Endothelial cell of umbilical vein (primary cell): ENCODE measurements at regions not wholly inside any gene's neighbourhood (a gene's known extent, or its start where the extent isn't known, plus 50 kb on each side); places are given as distances from the start of the nearest gene placed in this dataset.

Experiments used
- BruUV-seq: library from RNA; stranded (reverse); fragments of 400-500 nt; replicated peaks from 2 replicates; lab custom pipeline; 2021; lab: Mats Ljungman, UMichigan
- CTCF ChIA-PET: fragments of 300-600, 350-600 bp; sonication (Branson Sonifier 250); formaldehyde crosslinking; loops from one replicate; lab custom pipeline; 2021; ENCODE audit warnings: antibody characterized with exemption, inconsistent platforms; lab: Charles Lee
- POLR2A ChIA-PET: fragments of 300-600, 350-600 bp; sonication (Branson Sonifier 250); formaldehyde crosslinking; loops from one replicate; lab custom pipeline; 2021; ENCODE audit warnings: antibody characterized with exemption, inconsistent platforms; lab: Charles Lee
- DNase-seq: peaks from one replicate; pipeline ENCODE4 v3.0.0-alpha.2; 2011; ENCODE audit warnings: low read depth, low spot score
- FAIRE-seq: peaks from 2 replicates; lab custom pipeline; 2011; peaks lifted over from hg19 to GRCh38; lab: Jason Lieb, UNC
- H2AFZ ChIP-seq: 2 replicates; pipeline ENCODE4 v1.6.0; 2012; ENCODE audit warnings: low read depth, low read length, control low read depth, inconsistent platforms
- H3K27ac ChIP-seq: 2 replicates; pipeline ENCODE4 v1.5.1; 2011; ENCODE audit warnings: low read depth, mild to moderate bottlenecking, control low read depth, low read length, moderate library complexity; ENCODE audit not compliant: insufficient read depth
- H3K27me3 ChIP-seq, 2 experiments: 2 replicates each; pipeline versions ENCODE4 v1.6.0 to v1.6.1; 2011; ENCODE audit warnings: low read length in 2 of 2, mixed read lengths in 1 of 2; ENCODE audit not compliant: control insufficient read depth in 2 of 2, insufficient read depth in 2 of 2
- H3K36me3 ChIP-seq, 2 experiments: 2 replicates in 1 of 2; 3 replicates in 1 of 2; pipeline ENCODE4 v1.5.1; 2011; ENCODE audit warnings: low read length in 2 of 2, mild to moderate bottlenecking in 1 of 2, moderate library complexity in 1 of 2; ENCODE audit not compliant: control insufficient read depth in 2 of 2, insufficient read depth in 2 of 2; ENCODE audit errors: extremely low read depth in 1 of 2
- H3K4me1 ChIP-seq: 3 replicates; pipeline ENCODE4 v1.5.1; 2011; ENCODE audit warnings: mild to moderate bottlenecking, low read length; ENCODE audit not compliant: control insufficient read depth, insufficient read depth; ENCODE audit errors: extremely low read depth
- H3K4me2 ChIP-seq: 2 replicates; pipeline ENCODE4 v1.6.1; 2011; ENCODE audit warnings: low read length, control low read depth, mixed read lengths; ENCODE audit not compliant: insufficient read depth
- H3K4me3 ChIP-seq, 3 experiments: fragments of 200-600 bp in 1 of 3; sonication (generic), shearing (Covaris generic) in 1 of 3; replicated peaks in 1 of 3; 2 replicates each; pipeline ENCODE4 v1.5.1; 2011 to 2016; ENCODE audit warnings: control low read depth in 3 of 3, low read length in 3 of 3, mild to moderate bottlenecking in 2 of 3, inconsistent platforms in 1 of 3, low read depth in 1 of 3, moderate library complexity in 1 of 3; ENCODE audit not compliant: insufficient read depth in 1 of 3
- H3K79me2 ChIP-seq: 2 replicates; pipeline ENCODE4 v1.6.0; 2012; ENCODE audit warnings: low read length, inconsistent platforms; ENCODE audit not compliant: control insufficient read depth, insufficient read depth
- H3K9ac ChIP-seq: replicated peaks from 2 replicates; pipeline ENCODE3; 2011; ENCODE audit warnings: low read length, control low read depth; ENCODE audit not compliant: insufficient read depth; ENCODE audit errors: extremely low read depth
- H3K9me1 ChIP-seq: replicated peaks from 3 replicates; pipeline ENCODE4 v1.6.0; 2011; ENCODE audit warnings: mild to moderate bottlenecking, low read length; ENCODE audit not compliant: control insufficient read depth, insufficient read depth; ENCODE audit errors: extremely low read depth
- H3K9me3 ChIP-seq: replicated peaks from 2 replicates; pipeline ENCODE4 v1.5.1; 2012; ENCODE audit warnings: low read length, inconsistent platforms; ENCODE audit not compliant: control insufficient read depth, insufficient read depth
- H4K20me1 ChIP-seq: replicated peaks from 2 replicates; pipeline ENCODE3; 2011; ENCODE audit warnings: mild to moderate bottlenecking, low read length; ENCODE audit not compliant: control insufficient read depth, insufficient read depth; ENCODE audit errors: extremely low read depth
- CTCF ChIP-seq, 2 donors: IDR thresholded peaks; 1 replicate in 1 of 2; 2 replicates in 1 of 2; pipeline ENCODE4 v1.5.1; 2011; ENCODE audit warnings: low read length in 2 of 2, mild to moderate bottlenecking in 2 of 2, moderate library complexity in 2 of 2, control low read depth in 1 of 2, inconsistent platforms in 1 of 2, low read depth in 1 of 2; ENCODE audit not compliant: insufficient read depth in 1 of 2; ENCODE audit errors: extremely low read depth in 1 of 2
- EZH2 ChIP-seq: IDR thresholded peaks from 2 replicates; pipeline ENCODE4 v1.6.1; 2012; ENCODE audit warnings: borderline replicate concordance, low read depth, mild to moderate bottlenecking, moderate library complexity, low read length, inconsistent platforms; ENCODE audit not compliant: severe bottlenecking
- FOS ChIP-seq: IDR thresholded peaks from 2 replicates; pipeline ENCODE4 v1.6.1; 2011; ENCODE audit warnings: mild to moderate bottlenecking, low read length, moderate library complexity, borderline replicate concordance; ENCODE audit not compliant: insufficient read depth
- GATA2 ChIP-seq: IDR thresholded peaks from 2 replicates; pipeline ENCODE4 v1.7.0; 2011; ENCODE audit warnings: low read depth, mild to moderate bottlenecking, moderate library complexity, mixed read lengths, low read length; ENCODE audit not compliant: insufficient read length, insufficient read depth
- JUN ChIP-seq: IDR thresholded peaks from 2 replicates; pipeline ENCODE4 v1.6.1; 2011; ENCODE audit warnings: borderline replicate concordance, low read depth; ENCODE audit not compliant: insufficient read length, insufficient read depth
- MAX ChIP-seq: IDR thresholded peaks from 2 replicates; pipeline ENCODE4 v1.6.1; 2011; ENCODE audit not compliant: insufficient read depth, insufficient read length
- MYC ChIP-seq: IDR thresholded peaks from one replicate; pipeline ENCODE4 v1.6.1; 2011; ENCODE audit warnings: mild to moderate bottlenecking, low read depth, low read length
- POLR2A ChIP-seq: IDR thresholded peaks from 2 replicates; pipeline ENCODE4 v1.6.1; 2012; ENCODE audit warnings: low read depth, mild to moderate bottlenecking, control low read depth, low read length
- POLR2AphosphoS5 ChIP-seq: IDR thresholded peaks from 2 replicates; pipeline ENCODE4 v1.6.1; 2012; ENCODE audit warnings: low read depth, mild to moderate bottlenecking, control low read depth, low read length, moderate library complexity; ENCODE audit not compliant: insufficient read depth
- dilution Hi-C: fragments of 300-500 bp; cut with MboI; formaldehyde crosslinking; loops from one replicate; pipeline ENCODE4 v1.15.0; 2019; ENCODE audit warnings: low sequenced_read_pairs; ENCODE audit not compliant: extremely low pct_ligation_motif_present
- intact Hi-C: fragments of 100-400 bp; cut with micrococcal nuclease; formaldehyde crosslinking; loops from one replicate; pipeline ENCODE4 v1.10.0; 2022

GRCh38 chr4:177853229-177853628 lies 411.0 kb upstream of the AGA start:
- Histone ChIP-seq H3K27ac (no peak overlapping the region), H3K79me2 (no peaks in the 10 kb centered on the region), H3K9me3 (peaks cover 4% of the 10 kb centered on the region), H4K20me1 (no peaks in the 10 kb centered on the region), H3K4me2 (no peak overlapping the region), H3K27me3 (no peaks in the 10 kb centered on the region), H3K9me1 (no peaks in the 10 kb centered on the region), H3K4me1 (no peaks in the 10 kb centered on the region), H2AFZ (no peak overlapping the region), H3K36me3 (no peaks in the 10 kb centered on the region), H3K4me3 (no peak overlapping the region), H3K9ac (no peak overlapping the region)
- ChIA-PET POLR2A (no interaction called here), CTCF (no interaction called here)
- DNase-seq: no peak
- TF ChIP-seq CTCF (IDR thresholded peaks at IDR 0.05; ENCODE audit: extremely low read depth in 1 of 2, insufficient read depth in 1 of 2, low read depth in 1 of 2, low read length in 2 of 2): no peak
- TF ChIP-seq JUN: no peak
- TF ChIP-seq EZH2: no peak
- no peak for TF ChIP-seq POLR2A
- TF ChIP-seq GATA2: no peak
- TF ChIP-seq MAX: no peak
- no peak for TF ChIP-seq FOS
- no peak for TF ChIP-seq POLR2AphosphoS5
- TF ChIP-seq MYC: no peak
- intact Hi-C loops: no loop called here
- FAIRE-seq: no peak
- dilution Hi-C loops: no loop called here
- no TSS peak for BruUV-seq
